ENCODE measurements at regions not wholly inside any gene's neighbourhood (a gene's known extent, or its start where the extent isn't known, plus 50 kb on each side); places are given as distances from the start of the nearest gene placed in this dataset.

GRCh38 chr5:167268337-167268736 is 1023.1 kb upstream of the WWC1 start:
- H3K36me3 ChIP-seq (ENCODE audit: control insufficient read depth, insufficient read depth, low read length), result no peaks in the 10 kb centered on the region
- no peaks in the 10 kb centered on the region for H3K4me1 ChIP-seq (ENCODE audit: control insufficient read depth, insufficient read depth, low read length)
- H3K9me3 ChIP-seq (ENCODE audit: control insufficient read depth, low read length), result no peaks in the 10 kb centered on the region
- no peak overlapping the region for H3K4me3 ChIP-seq (ENCODE audit: low read length)
- no peaks in the 10 kb centered on the region for H3K9me3 Mint-ChIP-seq
- no peak for DNase-seq
- no peaks in the 10 kb centered on the region for H3K27me3 ChIP-seq (ENCODE audit: control insufficient read depth, insufficient read depth, low read length, poor library complexity, severe bottlenecking)
- H3K27ac ChIP-seq (ENCODE audit: low read depth, low read length), result no peak overlapping the region
- no peaks in the 10 kb centered on the region for H3K27me3 Mint-ChIP-seq (ENCODE audit: insufficient read depth)
- no peaks in the 10 kb centered on the region for H3K36me3 Mint-ChIP-seq (ENCODE audit: low read depth)
- no peak overlapping the region for H3K4me3 Mint-ChIP-seq
- no peaks in the 10 kb centered on the region for H3K4me1 Mint-ChIP-seq
- no peak overlapping the region for H3K9ac ChIP-seq (ENCODE audit: extremely low read depth, low read length, poor library complexity, severe bottlenecking)
- H3K27ac Mint-ChIP-seq, result no peak overlapping the region
- TF ChIP-seq, protein P1, sequence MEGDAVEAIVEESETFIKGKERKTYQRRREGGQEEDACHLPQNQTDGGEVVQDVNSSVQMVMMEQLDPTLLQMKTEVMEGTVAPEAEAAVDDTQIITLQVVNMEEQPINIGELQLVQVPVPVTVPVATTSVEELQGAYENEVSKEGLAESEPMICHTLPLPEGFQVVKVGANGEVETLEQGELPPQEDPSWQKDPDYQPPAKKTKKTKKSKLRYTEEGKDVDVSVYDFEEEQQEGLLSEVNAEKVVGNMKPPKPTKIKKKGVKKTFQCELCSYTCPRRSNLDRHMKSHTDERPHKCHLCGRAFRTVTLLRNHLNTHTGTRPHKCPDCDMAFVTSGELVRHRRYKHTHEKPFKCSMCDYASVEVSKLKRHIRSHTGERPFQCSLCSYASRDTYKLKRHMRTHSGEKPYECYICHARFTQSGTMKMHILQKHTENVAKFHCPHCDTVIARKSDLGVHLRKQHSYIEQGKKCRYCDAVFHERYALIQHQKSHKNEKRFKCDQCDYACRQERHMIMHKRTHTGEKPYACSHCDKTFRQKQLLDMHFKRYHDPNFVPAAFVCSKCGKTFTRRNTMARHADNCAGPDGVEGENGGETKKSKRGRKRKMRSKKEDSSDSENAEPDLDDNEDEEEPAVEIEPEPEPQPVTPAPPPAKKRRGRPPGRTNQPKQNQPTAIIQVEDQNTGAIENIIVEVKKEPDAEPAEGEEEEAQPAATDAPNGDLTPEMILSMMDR (conservative IDR thresholded peaks at IDR 0.05), result no peak

- Mint-ChIP-seq H3K4me3 (no peak overlapping the region), H3K36me3 (ENCODE audit: low read depth) (no peaks in the 10 kb centered on the region)
Measured at GRCh38 chr5:167269146-167269545, 1022.3 kb upstream of the WWC1 start.

GRCh38 chr5:167271081-167271480 is 1020.4 kb upstream of the WWC1 start:
- TF ChIP-seq, protein P1 (conservative IDR thresholded peaks at IDR 0.05), result no peak
- Histone ChIP-seq H3K27me3 (ENCODE audit: control insufficient read depth, insufficient read depth, low read length, poor library complexity, severe bottlenecking) (no peaks in the 10 kb centered on the region), H3K27ac (ENCODE audit: low read depth, low read length) (no peak overlapping the region), H3K4me1 (ENCODE audit: control insufficient read depth, insufficient read depth, low read length) (no peaks in the 10 kb centered on the region), H3K4me3 (ENCODE audit: low read length) (no peak overlapping the region), H3K9me3 (ENCODE audit: control insufficient read depth, low read length) (no peaks in the 10 kb centered on the region), H3K9ac (ENCODE audit: extremely low read depth, low read length, poor library complexity, severe bottlenecking) (no peak overlapping the region), H3K36me3 (ENCODE audit: control insufficient read depth, insufficient read depth, low read length) (no peaks in the 10 kb centered on the region)
- no peak for DNase-seq
- no peaks in the 10 kb centered on the region for H3K27me3 Mint-ChIP-seq (ENCODE audit: insufficient read depth)
- WGBS, 2 experiments (ENCODE audit: insufficient coverage in 1 of 2, insufficient read length in 1 of 2), result 95 to 100% methylated on average over 1 to 3 of the region's 3 CpGs
- no peaks in the 10 kb centered on the region for H3K36me3 Mint-ChIP-seq (ENCODE audit: low read depth)
- H3K27ac Mint-ChIP-seq, result no peak overlapping the region
- H3K4me1 Mint-ChIP-seq, result no peaks in the 10 kb centered on the region
- H3K9me3 Mint-ChIP-seq, result no peaks in the 10 kb centered on the region
- H3K4me3 Mint-ChIP-seq, result no peak overlapping the region

More at GRCh38 chr5:167269146-167269545, 1022.3 kb upstream of the WWC1 start:
- no peak for DNase-seq
- H3K27ac ChIP-seq (ENCODE audit: low read depth, low read length), result no peak overlapping the region
- no peaks in the 10 kb centered on the region for H3K27me3 ChIP-seq (ENCODE audit: control insufficient read depth, insufficient read depth, low read length, poor library complexity, severe bottlenecking)
- Mint-ChIP-seq H3K9me3 (no peaks in the 10 kb centered on the region), H3K27ac (no peak overlapping the region), H3K4me1 (no peaks in the 10 kb centered on the region), H3K27me3 (ENCODE audit: insufficient read depth) (no peaks in the 10 kb centered on the region)
- H3K4me1 ChIP-seq (ENCODE audit: control insufficient read depth, insufficient read depth, low read length), result no peaks in the 10 kb centered on the region
- H3K36me3 ChIP-seq (ENCODE audit: control insufficient read depth, insufficient read depth, low read length), result no peaks in the 10 kb centered on the region
- no peak overlapping the region for H3K4me3 ChIP-seq (ENCODE audit: low read length)
- TF ChIP-seq, protein P1 (conservative IDR thresholded peaks at IDR 0.05), result no peak
- H3K9ac ChIP-seq (ENCODE audit: extremely low read depth, low read length, poor library complexity, severe bottlenecking), result no peak overlapping the region
- 86 to 100% methylated on average over 2 to 3 of the region's 3 CpGs for WGBS, 2 experiments (ENCODE audit: insufficient coverage in 1 of 2, insufficient read length in 1 of 2)
- H3K9me3 ChIP-seq (ENCODE audit: control insufficient read depth, low read length), result no peaks in the 10 kb centered on the region

Data from endodermal cell (in vitro differentiated cells).